HFF-Myc (cell line): ENCODE measurements at regions not wholly inside any gene's neighbourhood (a gene's known extent, or its start where the extent isn't known, plus 50 kb on each side); places are given as distances from the start of the nearest gene placed in this dataset.
"Not testable (repeated sequence)": the region's sequence is repeated elsewhere in the genome, so short reads cannot be mapped to it uniquely, and the experiment has no call there.

Experiments
- DNase-seq: peaks from one replicate; pipeline ENCODE4 v3.0.0-alpha.2; 2011; ENCODE audit warnings: low read depth; ENCODE audit errors: extremely low read depth
- H3K4me3 ChIP-seq: replicated peaks from 2 replicates; pipeline ENCODE4 v1.5.1; 2011; ENCODE audit warnings: low read depth, mild to moderate bottlenecking, control low read depth, low read length
- TF ChIP-seq, protein P1 (sequence below): IDR thresholded peaks from 2 replicates; pipeline ENCODE4 v1.5.1; 2012; ENCODE audit warnings: mild to moderate bottlenecking, low read depth, low read length, control low read depth; ENCODE audit errors: missing control alignments

DNA sequence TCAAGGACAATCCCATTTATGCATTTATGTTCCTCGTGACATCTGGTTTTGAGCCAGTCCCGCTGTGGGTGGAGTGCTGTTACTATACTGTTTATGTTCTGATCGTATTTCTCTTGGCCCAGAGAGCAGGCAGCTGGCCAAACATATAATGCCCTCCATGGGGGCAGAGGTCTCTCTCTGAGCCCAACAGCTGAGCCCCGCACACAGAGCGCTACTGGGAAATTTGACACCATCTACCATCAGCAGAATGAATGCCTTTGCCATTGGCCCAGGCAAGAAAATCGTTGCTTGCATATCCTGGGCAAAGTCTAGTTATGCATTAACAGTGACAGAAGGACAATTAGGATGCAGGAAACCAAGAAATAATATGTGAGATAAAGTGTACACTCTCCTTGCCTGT is 126.8 kb upstream of the CACNA1A start:
- no peak overlapping the region for H3K4me3 ChIP-seq
- peak; percentile 64 for DNase-seq
- TF ChIP-seq, protein P1, sequence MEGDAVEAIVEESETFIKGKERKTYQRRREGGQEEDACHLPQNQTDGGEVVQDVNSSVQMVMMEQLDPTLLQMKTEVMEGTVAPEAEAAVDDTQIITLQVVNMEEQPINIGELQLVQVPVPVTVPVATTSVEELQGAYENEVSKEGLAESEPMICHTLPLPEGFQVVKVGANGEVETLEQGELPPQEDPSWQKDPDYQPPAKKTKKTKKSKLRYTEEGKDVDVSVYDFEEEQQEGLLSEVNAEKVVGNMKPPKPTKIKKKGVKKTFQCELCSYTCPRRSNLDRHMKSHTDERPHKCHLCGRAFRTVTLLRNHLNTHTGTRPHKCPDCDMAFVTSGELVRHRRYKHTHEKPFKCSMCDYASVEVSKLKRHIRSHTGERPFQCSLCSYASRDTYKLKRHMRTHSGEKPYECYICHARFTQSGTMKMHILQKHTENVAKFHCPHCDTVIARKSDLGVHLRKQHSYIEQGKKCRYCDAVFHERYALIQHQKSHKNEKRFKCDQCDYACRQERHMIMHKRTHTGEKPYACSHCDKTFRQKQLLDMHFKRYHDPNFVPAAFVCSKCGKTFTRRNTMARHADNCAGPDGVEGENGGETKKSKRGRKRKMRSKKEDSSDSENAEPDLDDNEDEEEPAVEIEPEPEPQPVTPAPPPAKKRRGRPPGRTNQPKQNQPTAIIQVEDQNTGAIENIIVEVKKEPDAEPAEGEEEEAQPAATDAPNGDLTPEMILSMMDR: no peak

DNA sequence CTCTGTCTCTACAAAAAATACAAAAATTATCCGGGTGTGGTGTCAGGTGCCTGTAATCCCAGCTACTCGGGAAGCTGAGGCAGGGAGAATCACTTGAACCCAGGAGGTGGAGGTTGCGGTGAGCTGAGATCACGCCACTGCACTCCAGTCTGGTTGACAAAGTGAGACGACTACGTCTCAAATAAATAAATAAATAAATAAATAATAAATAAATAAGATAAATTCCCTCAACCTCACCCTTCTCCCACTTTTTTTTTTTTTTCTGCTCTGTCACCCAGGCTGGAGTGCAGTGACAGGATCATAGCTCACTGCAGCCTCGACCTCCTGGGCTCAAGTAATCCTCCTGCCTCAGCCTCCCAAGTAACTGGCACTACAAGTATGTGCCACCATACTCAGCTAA is 125.9 kb upstream of the CACNA1A start:
- not testable (repeated sequence) for H3K4me3 ChIP-seq, DNase-seq

DNA sequence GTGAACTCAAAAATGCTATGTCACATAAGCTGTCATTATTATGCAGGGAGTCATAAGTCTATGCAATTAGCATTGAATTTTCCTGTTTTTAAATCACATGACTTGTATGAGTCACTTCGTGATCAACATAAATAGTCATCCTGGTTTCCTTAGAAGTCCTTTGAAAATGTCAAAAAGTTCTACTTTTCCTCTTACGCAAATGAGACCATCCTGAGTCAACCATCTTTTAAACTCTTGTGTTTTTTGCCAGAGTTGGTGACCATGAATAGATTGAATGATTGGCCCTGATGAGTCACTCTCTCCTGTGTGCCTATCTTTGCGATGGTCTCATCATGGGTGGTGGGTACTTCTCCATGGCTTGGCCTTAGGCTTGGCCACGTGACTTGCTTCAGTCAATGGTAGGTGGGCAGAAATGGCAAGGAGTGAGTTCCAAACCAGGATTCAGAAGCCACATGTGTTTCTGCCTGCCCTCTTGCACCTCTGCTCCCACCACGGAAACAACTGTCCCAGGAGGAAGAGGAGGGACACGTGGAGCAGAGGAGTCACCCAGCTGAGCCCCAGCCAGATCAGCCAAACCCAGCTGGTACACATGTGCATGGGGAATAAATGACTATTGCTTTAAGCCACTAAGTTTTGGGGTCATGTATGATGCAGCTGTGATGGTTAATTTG is 123.5 kb upstream of the CACNA1A start:
- no peak overlapping the region for H3K4me3 ChIP-seq
- TF ChIP-seq, protein P1: no peak
- no peak for DNase-seq

DNA sequence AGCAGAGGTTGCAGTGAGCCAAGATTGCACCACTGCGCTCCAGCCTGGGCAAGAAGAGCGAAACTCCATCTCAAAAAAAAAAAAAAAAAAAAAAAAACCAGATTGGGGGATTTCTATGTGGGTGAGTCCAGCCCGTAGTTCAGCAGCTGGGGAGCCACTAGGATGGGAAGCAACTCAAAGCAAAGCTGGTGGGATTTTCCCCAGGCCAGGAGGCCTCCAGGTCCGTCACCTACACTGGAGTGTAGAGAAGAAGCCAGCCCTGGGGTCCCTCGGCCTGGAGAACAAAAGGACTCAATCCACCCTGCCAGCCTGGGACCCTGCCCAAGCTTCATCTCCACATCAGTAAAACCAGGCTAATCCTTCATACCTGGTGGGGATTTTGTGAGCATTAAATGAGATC is 121.3 kb upstream of the CACNA1A start:
- H3K4me3 ChIP-seq: no peak overlapping the region
- TF ChIP-seq, protein P1: no peak
- no peak for DNase-seq

DNA sequence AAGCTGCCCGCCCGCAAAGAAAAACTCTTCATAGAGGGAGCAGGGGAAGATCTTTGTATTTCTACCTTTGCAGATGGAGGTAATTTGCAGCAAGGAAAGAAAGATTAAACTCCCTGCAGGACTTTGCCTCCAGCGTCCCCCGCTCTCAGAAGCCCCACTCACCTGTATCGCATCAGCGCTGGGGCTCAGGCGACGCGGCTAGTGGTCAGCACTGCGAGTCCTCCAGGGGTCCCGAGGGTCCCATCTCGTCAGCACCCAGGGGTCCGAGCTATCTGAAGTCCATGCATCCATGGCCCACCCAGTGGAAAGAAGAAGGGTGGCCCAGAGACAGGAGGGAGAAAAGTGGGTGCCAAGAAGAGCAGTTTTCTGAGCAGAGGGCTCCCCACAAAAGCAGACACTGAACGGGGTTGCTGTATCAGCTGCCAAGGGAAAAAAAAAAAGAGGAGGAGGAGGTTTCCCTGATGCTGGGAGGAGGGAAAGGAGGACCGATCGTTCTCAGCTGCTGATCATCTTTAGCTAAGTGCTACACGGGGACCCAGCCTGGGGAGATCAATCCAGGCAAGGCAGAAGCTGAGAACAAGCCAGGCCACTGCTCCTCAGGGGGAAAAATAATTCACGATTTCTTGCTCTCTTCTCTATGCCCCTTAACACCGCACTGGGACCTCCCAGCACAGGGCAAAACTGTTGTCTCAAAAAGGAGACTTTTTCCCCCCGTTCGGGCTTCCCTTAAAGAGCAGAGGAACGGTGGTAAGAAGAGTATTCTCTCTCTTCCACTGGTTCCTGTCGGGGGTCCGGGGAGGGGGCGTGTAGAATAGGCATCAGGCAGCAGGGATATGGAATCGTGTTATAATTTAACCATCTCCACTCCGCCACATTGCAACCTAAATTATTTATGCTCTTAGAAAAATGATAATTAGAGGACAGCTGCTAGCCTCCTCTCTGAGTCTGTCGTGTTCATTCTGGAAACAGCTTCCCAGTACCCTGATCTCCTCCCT is 117.7 kb upstream of the CACNA1A start:
- no peak overlapping the region for H3K4me3 ChIP-seq
- TF ChIP-seq, protein P1: no peak
- no peak for DNase-seq

DNA sequence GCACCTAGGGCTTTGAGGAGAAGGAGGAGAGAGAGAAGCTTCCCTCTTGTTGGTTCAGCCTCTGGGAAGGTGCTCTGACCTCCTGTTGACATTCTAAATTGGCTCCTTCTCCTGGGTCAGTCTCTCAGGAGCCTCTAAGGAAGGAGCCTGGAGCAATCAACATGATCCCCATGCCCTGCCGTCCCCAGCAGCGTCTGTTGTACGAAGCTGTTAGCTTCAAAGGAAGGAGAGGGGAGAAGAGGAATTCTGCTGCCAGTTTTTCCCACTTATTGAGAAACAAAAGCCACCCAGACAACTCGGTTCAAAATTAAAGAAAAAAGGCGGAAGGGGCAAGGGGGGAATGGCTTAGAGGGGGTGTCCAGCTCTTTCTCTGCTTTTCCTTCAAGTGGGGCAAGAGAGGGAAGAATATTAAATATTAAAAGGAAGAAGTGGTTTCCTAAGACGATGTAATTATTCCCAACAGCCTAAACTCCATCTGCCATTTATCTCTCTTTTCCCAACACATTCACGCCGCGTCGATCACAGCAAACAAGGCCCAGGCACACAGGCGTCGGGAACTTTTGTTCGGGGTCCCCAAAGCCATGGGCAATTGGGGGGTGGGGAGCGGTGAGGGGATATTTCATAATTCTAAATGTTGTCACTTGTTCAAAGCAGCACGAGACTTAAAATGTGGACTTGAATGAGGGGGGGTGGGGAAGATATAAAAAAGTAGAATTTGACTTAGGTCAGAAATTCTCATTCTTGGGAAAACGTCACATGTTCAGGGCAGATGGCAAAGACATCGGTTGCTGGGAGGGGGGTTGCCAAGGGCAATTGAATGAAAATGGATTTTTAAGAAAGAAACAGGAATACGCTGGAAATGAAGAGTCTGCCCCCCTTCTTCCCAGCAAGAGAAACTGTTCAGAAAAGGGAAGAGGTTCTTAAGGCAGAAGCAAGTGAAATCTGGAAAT is 116.8 kb upstream of the CACNA1A start:
- no peak for DNase-seq
- TF ChIP-seq, protein P1: no peak
- no peak overlapping the region for H3K4me3 ChIP-seq
